ENCODE measurements at regions not wholly inside any gene's neighbourhood (a gene's known extent, or its start where the extent isn't known, plus 50 kb on each side); places are given as distances from the start of the nearest gene placed in this dataset.
"Not testable (repeated sequence)": the region's sequence is repeated elsewhere in the genome, so short reads cannot be mapped to it uniquely, and the experiment has no call there.

DNA sequence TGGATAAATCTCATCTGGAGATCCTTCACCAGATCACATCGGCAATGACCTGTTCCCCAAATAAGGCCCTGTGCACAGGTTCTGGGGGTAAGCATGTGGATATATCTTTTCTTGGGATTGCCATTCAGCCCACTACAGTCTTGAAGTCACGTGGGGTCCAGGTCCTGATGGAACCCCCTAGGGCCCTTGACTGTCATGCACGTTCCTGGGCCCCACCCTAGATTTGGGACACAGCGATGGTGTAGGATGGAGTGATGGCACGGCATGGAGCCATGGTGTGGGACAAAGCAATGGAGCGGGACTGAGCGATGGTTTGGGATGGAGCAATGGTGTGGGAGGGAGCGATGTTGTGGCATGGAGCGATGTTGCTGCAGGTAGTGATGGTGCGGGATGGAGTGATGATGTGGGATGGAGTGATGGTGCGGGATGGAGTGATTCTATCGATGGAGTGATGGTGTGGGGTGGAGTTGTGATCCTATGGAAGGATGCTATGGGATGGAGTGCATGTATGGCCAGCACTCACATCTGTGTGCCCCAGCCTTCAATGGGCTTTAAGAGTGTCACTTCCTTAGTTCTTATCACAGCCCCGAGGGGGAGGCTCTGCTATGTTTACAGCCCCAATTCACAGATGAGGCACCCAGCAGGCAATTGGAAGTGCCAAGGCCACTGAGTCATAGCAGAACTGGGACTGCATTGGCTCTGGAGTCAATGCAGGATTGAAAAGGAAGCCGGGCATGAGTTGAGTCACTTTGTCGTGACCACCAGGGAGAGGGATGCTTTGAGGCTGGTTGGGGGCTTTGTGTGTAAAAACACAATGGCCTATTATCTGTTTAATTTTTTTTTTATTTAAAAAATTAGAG is 97.0 kb upstream of the C1orf174 start:
- H3K27ac ChIP-seq, result no peak overlapping the region
- peaks cover 0 to 9% (median 0%) of the 10 kb centered on the region in 4 donors for H3K9me3 ChIP-seq
- no peak for TF ChIP-seq EP300 (IDR thresholded peaks at IDR 0.05)
- TF ChIP-seq POLR2A (IDR thresholded peaks at IDR 0.05), result no peak
- TF ChIP-seq, protein P1, sequence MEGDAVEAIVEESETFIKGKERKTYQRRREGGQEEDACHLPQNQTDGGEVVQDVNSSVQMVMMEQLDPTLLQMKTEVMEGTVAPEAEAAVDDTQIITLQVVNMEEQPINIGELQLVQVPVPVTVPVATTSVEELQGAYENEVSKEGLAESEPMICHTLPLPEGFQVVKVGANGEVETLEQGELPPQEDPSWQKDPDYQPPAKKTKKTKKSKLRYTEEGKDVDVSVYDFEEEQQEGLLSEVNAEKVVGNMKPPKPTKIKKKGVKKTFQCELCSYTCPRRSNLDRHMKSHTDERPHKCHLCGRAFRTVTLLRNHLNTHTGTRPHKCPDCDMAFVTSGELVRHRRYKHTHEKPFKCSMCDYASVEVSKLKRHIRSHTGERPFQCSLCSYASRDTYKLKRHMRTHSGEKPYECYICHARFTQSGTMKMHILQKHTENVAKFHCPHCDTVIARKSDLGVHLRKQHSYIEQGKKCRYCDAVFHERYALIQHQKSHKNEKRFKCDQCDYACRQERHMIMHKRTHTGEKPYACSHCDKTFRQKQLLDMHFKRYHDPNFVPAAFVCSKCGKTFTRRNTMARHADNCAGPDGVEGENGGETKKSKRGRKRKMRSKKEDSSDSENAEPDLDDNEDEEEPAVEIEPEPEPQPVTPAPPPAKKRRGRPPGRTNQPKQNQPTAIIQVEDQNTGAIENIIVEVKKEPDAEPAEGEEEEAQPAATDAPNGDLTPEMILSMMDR (IDR thresholded peaks at IDR 0.05), result no peak
- whole genome bisulfite sequencing, 2 donors, result 83 to 84% methylated on average over 15 of the region's 15 CpGs
- H3K27me3 ChIP-seq, result no peaks in the 10 kb centered on the region
- DNase-seq (ENCODE audit: low spot score in 2 of 2), result no peak
- H3K4me3 ChIP-seq, result no peak overlapping the region
- H3K36me3 ChIP-seq, result no peaks in the 10 kb centered on the region
- no peaks in the 10 kb centered on the region for H3K4me1 ChIP-seq

DNA sequence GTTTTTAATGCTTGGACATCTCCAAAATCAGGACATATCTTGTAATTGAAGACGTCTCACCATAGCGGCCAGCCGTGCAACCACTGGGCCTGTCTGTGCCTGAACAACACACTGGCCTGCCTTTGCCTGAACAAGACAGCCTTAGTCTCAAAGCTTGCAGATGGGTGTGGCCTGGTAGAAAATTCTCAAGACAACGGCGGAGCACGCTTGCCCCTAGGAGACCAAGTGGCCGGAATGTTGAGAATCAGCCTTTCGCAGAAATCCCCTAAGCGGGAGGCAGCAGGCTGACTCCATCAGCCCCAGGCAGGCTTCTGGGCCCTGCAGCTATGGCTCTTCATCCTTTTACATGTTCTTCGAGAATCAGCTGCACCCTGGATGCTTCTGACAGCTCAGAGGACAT is 98.0 kb upstream of the C1orf174 start:
- 68 to 83% methylated on average over 10 of the region's 10 CpGs for WGBS, 2 donors
- Histone ChIP-seq H3K4me3 (no peak overlapping the region), H3K36me3 (no peaks in the 10 kb centered on the region), H3K4me1 (no peaks in the 10 kb centered on the region), H3K27me3 (no peaks in the 10 kb centered on the region), H3K9me3 (no peaks in the 10 kb centered on the region), H3K27ac (no peak overlapping the region)
- TF ChIP-seq EP300 (IDR thresholded peaks at IDR 0.05) (no peak), POLR2A (IDR thresholded peaks at IDR 0.05) (no peak)
- TF ChIP-seq, protein P1 (IDR thresholded peaks at IDR 0.05), result no peak
- DNase-seq (ENCODE audit: low spot score in 2 of 2), result no peak

DNA sequence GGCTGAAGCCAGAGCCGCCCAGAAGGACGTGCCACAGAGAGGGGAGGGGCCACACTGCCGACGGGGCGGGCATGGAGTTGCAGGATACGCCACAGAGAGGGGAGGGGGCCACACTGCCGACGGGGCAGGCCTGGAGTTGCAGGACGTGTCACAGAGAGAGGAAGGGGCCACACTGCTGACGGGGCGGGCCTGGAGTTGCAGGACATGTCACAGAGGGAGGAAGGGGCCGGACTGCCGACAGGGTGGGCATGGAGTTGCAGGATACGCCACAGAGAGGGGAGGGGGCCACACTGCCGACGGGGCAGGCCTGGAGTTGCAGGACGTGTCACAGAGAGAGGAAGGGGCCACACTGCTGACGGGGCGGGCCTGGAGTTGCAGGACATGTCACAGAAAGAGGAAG is 99.4 kb upstream of the C1orf174 start:
- not testable (repeated sequence) for DNase-seq (ENCODE audit: low spot score in 2 of 2); H3K27me3 ChIP-seq; H3K27ac ChIP-seq; H3K4me3 ChIP-seq; H3K36me3 ChIP-seq; H3K4me1 ChIP-seq; H3K9me3 ChIP-seq
- WGBS, 2 donors, result 39 to 50% methylated on average over 13 to 19 of the region's 19 CpGs

DNA sequence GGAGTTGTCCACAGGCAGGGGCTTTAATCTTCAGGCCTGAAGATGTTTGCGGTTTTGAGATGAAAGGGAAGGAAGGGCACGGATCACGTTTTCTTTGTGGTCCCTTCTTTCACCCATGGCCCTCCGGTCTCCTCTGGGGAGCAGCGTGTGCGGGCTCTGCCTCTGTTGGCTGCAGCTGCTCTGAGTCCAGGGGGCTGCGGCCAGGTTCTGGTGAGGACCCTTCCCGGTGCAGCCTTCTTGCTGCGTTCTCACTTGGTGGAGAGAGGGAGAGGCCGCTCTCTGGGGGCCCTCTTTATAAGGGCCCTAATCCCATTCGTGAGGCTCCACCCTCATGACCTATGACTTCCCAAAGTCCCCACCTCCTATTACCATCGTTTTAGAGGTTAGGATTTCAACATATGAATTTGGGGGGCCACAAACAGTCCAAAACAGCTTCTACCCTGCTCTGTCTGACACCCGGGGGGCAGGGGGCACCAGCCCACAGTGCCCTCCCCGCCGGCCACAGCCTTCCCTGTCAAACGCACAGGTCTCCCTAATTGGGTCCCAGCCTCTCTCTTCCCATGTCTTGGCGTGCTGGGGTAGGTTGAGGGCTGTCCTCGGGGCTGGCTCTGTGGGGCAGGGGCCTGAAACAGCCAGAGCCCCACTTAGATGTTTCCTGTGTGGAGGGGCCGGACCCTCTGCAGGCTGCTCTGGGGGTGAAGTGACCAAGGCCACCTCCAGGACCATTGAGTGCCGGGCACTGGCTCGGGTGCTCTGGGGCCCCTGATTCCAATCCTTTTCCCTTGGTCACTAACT is 100.1 kb upstream of the C1orf174 start:
- Histone ChIP-seq H3K36me3 (no peaks in the 10 kb centered on the region), H3K27ac (no peak overlapping the region), H3K27me3 (no peaks in the 10 kb centered on the region), H3K4me1 (no peaks in the 10 kb centered on the region), H3K9me3 (no peaks in the 10 kb centered on the region), H3K4me3 (no peak overlapping the region)
- 63 to 64% methylated on average over 16 to 21 of the region's 21 CpGs for whole genome bisulfite sequencing, 2 donors
- no peak for DNase-seq (ENCODE audit: low spot score in 2 of 2)
- TF ChIP-seq EP300 (IDR thresholded peaks at IDR 0.05) (no peak), POLR2A (IDR thresholded peaks at IDR 0.05) (no peak)
- TF ChIP-seq, protein P1 (IDR thresholded peaks at IDR 0.05), result no peak

DNA sequence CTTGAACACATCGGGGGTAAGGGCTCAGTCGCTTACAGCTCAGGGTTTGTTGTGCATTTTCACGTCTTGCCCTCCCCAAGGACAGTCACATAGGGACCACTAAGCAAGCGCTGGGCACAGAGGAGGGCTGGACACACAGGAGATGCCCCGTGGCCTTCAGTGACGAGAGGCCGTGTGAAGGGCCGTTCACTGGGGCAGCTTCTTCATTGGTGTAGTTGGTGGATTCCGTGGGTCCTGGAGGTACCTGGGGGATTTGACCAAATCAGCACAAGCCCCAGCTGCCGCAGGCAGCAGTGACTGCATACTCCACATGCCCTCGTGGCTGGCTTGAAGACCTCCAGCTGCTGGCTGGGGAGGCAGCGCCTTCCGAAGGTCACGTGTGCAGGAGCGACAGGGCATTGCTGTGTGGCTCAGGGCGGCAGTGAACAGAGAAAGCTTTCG is 100.8 kb upstream of the C1orf174 start:
- Histone ChIP-seq H3K4me1 (no peaks in the 10 kb centered on the region), H3K4me3 (no peak overlapping the region), H3K27ac (no peak overlapping the region), H3K9me3 (no peaks in the 10 kb centered on the region), H3K36me3 (no peaks in the 10 kb centered on the region), H3K27me3 (no peaks in the 10 kb centered on the region)
- DNase-seq (ENCODE audit: low spot score in 2 of 2), result no peak
- WGBS, 2 donors, result 71 to 80% methylated on average over 15 to 16 of the region's 17 CpGs
- no peak for TF ChIP-seq EP300 (IDR thresholded peaks at IDR 0.05)
- no peak for TF ChIP-seq POLR2A (IDR thresholded peaks at IDR 0.05)
- TF ChIP-seq, protein P1 (IDR thresholded peaks at IDR 0.05), result no peak

Data from tibial nerve (tissue), 4 donors.